HG03442 (cell line): ENCODE measurements at regions not wholly inside any gene's neighbourhood (a gene's known extent, or its start where the extent isn't known, plus 50 kb on each side); places are given as distances from the start of the nearest gene placed in this dataset.

ENCODE experiments used
- ATAC-seq: cut with Tn5 transposase; IDR thresholded peaks from one replicate; pipeline ENCODE4 v1.9.1; 2021; ENCODE audit warnings: mild to moderate bottlenecking, moderate library complexity; ENCODE audit not compliant: unreplicated experiment

DNA sequence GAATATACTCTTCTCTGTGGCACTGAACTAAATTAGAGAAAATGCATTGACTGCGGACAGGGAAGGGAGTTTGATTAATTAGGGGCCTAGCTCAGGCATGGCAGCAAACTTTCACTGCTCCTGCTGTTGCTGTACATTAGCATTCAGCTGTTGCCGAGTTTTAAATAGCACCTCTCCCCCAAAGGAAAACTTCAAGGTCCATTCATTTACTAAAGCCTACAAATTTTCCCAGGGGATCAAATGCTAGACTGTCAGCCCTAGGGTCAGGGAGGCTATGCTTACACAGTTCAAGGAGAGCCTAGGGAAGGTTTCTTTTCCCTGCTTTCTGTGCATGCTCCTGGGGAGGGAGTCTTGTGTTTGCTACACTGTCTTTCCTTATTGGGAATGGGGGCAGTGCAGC, 60.0 kb upstream of the GZMB start:
- no peak for ATAC-seq

DNA sequence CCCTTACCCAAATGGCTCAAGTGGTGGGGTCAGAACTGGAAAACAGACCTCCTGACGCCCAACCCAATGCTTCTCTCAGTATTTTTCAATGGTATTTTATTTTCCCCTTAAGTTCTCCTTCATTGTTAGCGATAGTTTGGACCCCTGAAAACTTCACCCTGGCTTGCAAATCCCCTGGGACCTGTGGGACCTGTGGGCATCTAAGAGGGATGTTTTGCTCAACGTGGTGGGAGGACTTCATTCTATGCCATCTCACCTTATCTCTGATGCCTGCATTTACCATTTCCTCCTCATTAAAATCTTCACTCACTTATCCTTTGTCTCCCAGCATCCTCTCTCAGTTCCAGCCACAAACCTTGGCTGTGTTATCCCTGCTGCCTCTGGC, 59.4 kb upstream of the GZMB start:
- no peak for ATAC-seq

DNA sequence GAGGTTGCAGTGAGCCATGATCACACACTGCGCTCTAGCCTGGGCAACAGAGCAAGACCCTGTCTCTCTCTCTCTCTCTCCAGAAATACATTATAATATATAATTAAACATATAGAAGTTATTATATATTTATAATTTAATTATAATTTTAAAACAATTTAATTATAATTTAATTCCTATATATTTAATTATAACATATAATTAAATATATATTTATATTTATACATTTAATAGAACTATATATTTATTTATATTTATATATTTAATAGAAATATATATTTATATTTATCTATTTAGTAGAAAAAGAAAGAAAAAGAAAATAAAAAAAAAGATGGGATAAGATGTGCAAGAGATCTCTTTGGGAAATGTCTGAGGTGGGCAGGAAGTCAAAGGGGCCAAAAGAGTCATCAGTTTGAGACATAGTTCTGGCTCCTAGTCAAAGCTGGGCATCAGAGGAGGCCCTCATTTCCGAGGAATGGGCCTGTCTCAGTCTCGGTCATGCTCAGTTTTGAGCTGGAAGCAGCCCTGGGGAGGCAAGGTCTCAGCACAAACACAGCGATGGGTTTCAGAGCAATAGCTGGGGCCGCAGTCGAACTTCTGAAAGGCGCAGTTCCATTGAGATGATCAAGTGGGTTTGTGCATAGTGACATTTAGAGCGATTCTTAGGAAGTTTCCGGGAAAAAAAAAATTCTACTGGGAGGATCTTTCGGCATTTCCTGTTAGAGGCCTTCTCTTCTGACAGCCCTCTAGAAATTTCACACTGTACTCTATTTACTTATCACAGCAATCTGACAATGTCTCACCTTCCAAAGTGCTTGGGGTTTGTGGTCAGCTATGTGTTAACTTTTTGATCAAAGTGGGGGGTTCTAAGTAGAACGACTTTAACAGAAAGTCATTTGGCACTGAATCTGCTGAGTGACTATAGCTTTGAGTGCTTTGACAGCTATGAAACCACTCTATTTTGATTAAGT, 58.7 kb upstream of the GZMB start:
- ATAC-seq = peak; percentile 32

- no peak for ATAC-seq
Measured at GRCh38 chr14:24690492-24690891, 56.5 kb upstream of the GZMB start.

DNA sequence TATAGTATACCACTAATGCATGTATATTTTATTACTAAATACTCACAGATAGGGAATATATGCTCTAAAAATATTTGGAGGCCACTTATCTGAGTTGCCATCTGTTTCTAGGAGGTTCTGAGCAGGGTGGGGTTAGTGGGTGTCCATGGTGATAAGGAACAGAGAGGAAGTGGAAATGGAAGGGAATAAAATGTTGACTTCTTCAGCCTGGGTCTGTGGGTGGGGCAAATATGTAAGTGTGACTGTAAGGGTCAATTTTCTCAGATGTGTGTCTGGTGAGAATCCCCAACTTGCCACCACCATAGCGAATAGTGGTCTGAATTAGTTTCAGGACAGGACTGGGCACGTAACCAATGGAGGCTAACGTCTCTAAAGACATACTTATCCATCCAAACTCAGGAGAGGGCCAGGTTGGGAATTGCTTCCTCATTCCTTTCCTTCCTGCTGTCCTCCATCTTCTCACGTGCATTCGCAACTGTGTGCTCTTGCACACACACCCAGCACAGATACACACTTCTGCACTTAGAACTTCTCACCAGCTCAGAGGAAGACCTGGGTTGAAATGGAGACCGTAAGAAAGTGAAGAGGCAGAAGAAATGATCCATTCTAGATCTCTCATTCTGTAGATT, 54.2 kb upstream of the GZMB start:
- ATAC-seq = no peak
